OCI-LY7 (cell line): ENCODE measurements at regions not wholly inside any gene's neighbourhood (a gene's known extent, or its start where the extent isn't known, plus 50 kb on each side); places are given as distances from the start of the nearest gene placed in this dataset.

Source experiments
- EZH2phosphoT487 ChIP-seq: fragments of 200-600 bp; sonication (generic); IDR thresholded peaks from 2 replicates; pipeline ENCODE4 v1.6.1; 2018; ENCODE audit warnings: low read depth, borderline replicate concordance, mild to moderate bottlenecking, mixed run types, antibody characterized with exemption, low read length, moderate library complexity, mixed read lengths
- TF ChIP-seq, protein P1 (sequence below): fragments of 200-600 bp; sonication (generic); conservative IDR thresholded peaks from 2 replicates; pipeline ENCODE4 v1.5.1; 2014; ENCODE audit warnings: mild to moderate bottlenecking, antibody characterized with exemption, low read length, moderate library complexity, mixed read lengths

GRCh38 chr3:101141135-101141534, 147.9 kb upstream of the ABI3BP start:
- TF ChIP-seq, protein P1, sequence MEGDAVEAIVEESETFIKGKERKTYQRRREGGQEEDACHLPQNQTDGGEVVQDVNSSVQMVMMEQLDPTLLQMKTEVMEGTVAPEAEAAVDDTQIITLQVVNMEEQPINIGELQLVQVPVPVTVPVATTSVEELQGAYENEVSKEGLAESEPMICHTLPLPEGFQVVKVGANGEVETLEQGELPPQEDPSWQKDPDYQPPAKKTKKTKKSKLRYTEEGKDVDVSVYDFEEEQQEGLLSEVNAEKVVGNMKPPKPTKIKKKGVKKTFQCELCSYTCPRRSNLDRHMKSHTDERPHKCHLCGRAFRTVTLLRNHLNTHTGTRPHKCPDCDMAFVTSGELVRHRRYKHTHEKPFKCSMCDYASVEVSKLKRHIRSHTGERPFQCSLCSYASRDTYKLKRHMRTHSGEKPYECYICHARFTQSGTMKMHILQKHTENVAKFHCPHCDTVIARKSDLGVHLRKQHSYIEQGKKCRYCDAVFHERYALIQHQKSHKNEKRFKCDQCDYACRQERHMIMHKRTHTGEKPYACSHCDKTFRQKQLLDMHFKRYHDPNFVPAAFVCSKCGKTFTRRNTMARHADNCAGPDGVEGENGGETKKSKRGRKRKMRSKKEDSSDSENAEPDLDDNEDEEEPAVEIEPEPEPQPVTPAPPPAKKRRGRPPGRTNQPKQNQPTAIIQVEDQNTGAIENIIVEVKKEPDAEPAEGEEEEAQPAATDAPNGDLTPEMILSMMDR = no peak
- no peak for TF ChIP-seq EZH2phosphoT487
